HepG2 (cell line): ENCODE measurements at regions not wholly inside any gene's neighbourhood (a gene's known extent, or its start where the extent isn't known, plus 50 kb on each side); places are given as distances from the start of the nearest gene placed in this dataset.
A peak's percentile ranks its signal among the peaks of the same experiment; 100 is the strongest.

Source experiments
- ATAC-seq: fragments of 200-7000 bp; cut with Tn5 transposase; 3 replicates; pipeline ENCODE4 v1.9.1; 2020; ENCODE audit warnings: mild to moderate bottlenecking, moderate library complexity
- BruUV-seq: library from RNA; stranded (reverse); fragments of 400-500 nt; replicated peaks from 2 replicates; lab custom pipeline; 2021; lab: Mats Ljungman, UMichigan
- CTCF ChIA-PET: fragments of 300-600 bp; formaldehyde crosslinking; extraction: SDS; loops from one replicate; lab custom pipeline; 2021; ENCODE audit warnings: low total read pairs, inconsistent platforms, low intra/inter-chr PET ratio; lab: Yijun Ruan, JAX
- POLR2A ChIA-PET: fragments of 350-600 bp; sonication (Branson Sonifier 250); formaldehyde crosslinking; loops from one replicate; lab custom pipeline; 2020; ENCODE audit warnings: antibody characterized with exemption, inconsistent platforms; lab: Yijun Ruan, JAX
- DNase-seq: peaks from one replicate; pipeline ENCODE4 v3.0.0-alpha.2; 2015; ENCODE audit warnings: low spot score
- FAIRE-seq: peaks from 3 replicates; lab custom pipeline; 2011; peaks lifted over from hg19 to GRCh38; lab: Jason Lieb, UNC
- H2AFZ ChIP-seq: one replicate; pipeline ENCODE4 v1.6.1; 2011; ENCODE audit warnings: low read length, inconsistent platforms
- H3K27ac ChIP-seq: fragments of 300-600 bp; 3 replicates; pipeline ENCODE4 v1.8.0; 2011; ENCODE audit warnings: mixed run types, mild to moderate bottlenecking, mixed read lengths, low read length, inconsistent platforms; ENCODE audit not compliant: insufficient read depth; ENCODE audit errors: extremely low read length
- H3K27me3 ChIP-seq, 2 experiments: fragments of 200-600 bp in 1 of 2; 2 replicates in 1 of 2; 3 replicates in 1 of 2; pipeline versions ENCODE4 v1.6.0 to v1.8.0; 2011; ENCODE audit warnings: low read length in 2 of 2, mild to moderate bottlenecking in 2 of 2, moderate library complexity in 2 of 2, inconsistent platforms in 1 of 2; ENCODE audit not compliant: insufficient read depth in 2 of 2, control insufficient read depth in 1 of 2
- H3K36me3 ChIP-seq, 2 experiments: fragments of 200-600 bp in 1 of 2; replicated peaks in 1 of 2; 2 replicates in 1 of 2; 3 replicates in 1 of 2; pipeline versions ENCODE4 v1.5.1 to v1.8.0; 2011; ENCODE audit warnings: low read length in 2 of 2, inconsistent platforms in 1 of 2; ENCODE audit not compliant: insufficient read depth in 2 of 2, control insufficient read depth in 1 of 2
- H3K4me1 ChIP-seq: 2 replicates; pipeline ENCODE4 v1.5.1; 2012; ENCODE audit warnings: low read length, inconsistent platforms; ENCODE audit not compliant: insufficient read depth
- H3K4me2 ChIP-seq: 2 replicates; pipeline ENCODE4 v1.6.0; 2011; ENCODE audit warnings: low read depth, low read length, inconsistent platforms
- H3K4me3 ChIP-seq, 3 experiments: fragments of 200-600 bp in 1 of 3; sonication (generic), shearing (Covaris generic) in 1 of 3; replicated peaks in 1 of 3; 2 replicates each; pipeline ENCODE4 v1.5.1; 2011 to 2016; ENCODE audit warnings: low read length in 3 of 3, inconsistent platforms in 2 of 3, low read depth in 2 of 3, mild to moderate bottlenecking in 2 of 3, control low read depth in 1 of 3, mixed read lengths in 1 of 3; ENCODE audit not compliant: insufficient read depth in 1 of 3
- H3K79me2 ChIP-seq: one replicate; pipeline ENCODE4 v1.6.1; 2011; ENCODE audit warnings: low read length, inconsistent platforms; ENCODE audit not compliant: insufficient read depth
- H3K9ac ChIP-seq: 2 replicates; pipeline ENCODE4 v1.6.0; 2011; ENCODE audit warnings: mild to moderate bottlenecking, low read depth, low read length, inconsistent platforms; ENCODE audit not compliant: insufficient read depth
- H3K9me3 ChIP-seq: 2 replicates; pipeline ENCODE4 v1.5.1; 2012; ENCODE audit warnings: mild to moderate bottlenecking, low read length
- H4K20me1 ChIP-seq: 2 replicates; pipeline ENCODE4 v1.6.0; 2011; ENCODE audit warnings: inconsistent platforms, mild to moderate bottlenecking, low read length, moderate library complexity; ENCODE audit not compliant: insufficient read depth
- CEBPB ChIP-seq: IDR thresholded peaks from 2 replicates; pipeline ENCODE4 v1.6.1; 2011; ENCODE audit warnings: low read depth, low read length, improper control_type of control experiment, borderline replicate concordance
- KMT2A ChIP-seq: sonication (generic); formaldehyde crosslinking; IDR thresholded peaks from 2 replicates; pipeline ENCODE4 v1.4.0; 2020; ENCODE audit warnings: missing genetic modification reagents
- PHF20 ChIP-seq: sonication (generic); formaldehyde crosslinking; IDR thresholded peaks from 2 replicates; pipeline ENCODE4 v1.5.0; 2020; ENCODE audit warnings: mild to moderate bottlenecking, missing genetic modification reagents
- POLR2AphosphoS2 ChIP-seq: IDR thresholded peaks from 2 replicates; pipeline ENCODE4 v1.6.1; 2011; ENCODE audit warnings: low read depth, low read length, improper control_type of control experiment
- TOPORS ChIP-seq: sonication (generic); formaldehyde crosslinking; IDR thresholded peaks from 2 replicates; pipeline ENCODE4 v1.8.0; 2023; ENCODE audit warnings: mild to moderate bottlenecking, missing genetic modification reagents
- ZMYM3 ChIP-seq: sonication (generic); formaldehyde crosslinking; IDR thresholded peaks from 2 replicates; pipeline ENCODE4 v1.5.1; 2020; ENCODE audit warnings: mild to moderate bottlenecking, missing genetic modification reagents
- ZNF253 ChIP-seq: sonication (generic); formaldehyde crosslinking; IDR thresholded peaks from 2 replicates; pipeline ENCODE4 v1.8.0; 2022; ENCODE audit warnings: mild to moderate bottlenecking, missing genetic modification reagents, borderline replicate concordance
- ZNF460 ChIP-seq: sonication (generic); formaldehyde crosslinking; IDR thresholded peaks from 2 replicates; pipeline ENCODE4 v1.5.1; 2020; ENCODE audit warnings: missing genetic modification reagents, mild to moderate bottlenecking, borderline replicate concordance
- WGBS: methylation state at CpG from one replicate; pipeline ENCODE4 v1.1.6; 2017; ENCODE audit warnings: low lambda C conversion rate; 5-methylcytosine and 5-hydroxymethylcytosine counted together
- in situ Hi-C: cut with HindIII; loops from 2 replicates; pipeline ENCODE4 v1.10.0; 2017; ENCODE audit warnings: low pct_unique_long_range_greater_than_20kb; ENCODE audit not compliant: extremely low pct_ligation_motif_present
- intact Hi-C: fragments of 100-400 bp; cut with micrococcal nuclease; formaldehyde crosslinking; loops from one replicate; pipeline ENCODE4 v1.10.0; 2022; ENCODE audit not compliant: unreplicated experiment
- TF ChIP-seq, protein P1 (sequence below): sonication (generic); formaldehyde crosslinking; IDR thresholded peaks from 2 replicates; pipeline ENCODE4 v1.9.0; 2021; ENCODE audit warnings: missing genetic modification reagents, mild to moderate bottlenecking, borderline replicate concordance
- TF ChIP-seq, protein P2 (sequence below): sonication (generic); formaldehyde crosslinking; conservative IDR thresholded peaks from 2 replicates; pipeline ENCODE4 v1.8.1; 2023; ENCODE audit warnings: missing genetic modification reagents

DNA sequence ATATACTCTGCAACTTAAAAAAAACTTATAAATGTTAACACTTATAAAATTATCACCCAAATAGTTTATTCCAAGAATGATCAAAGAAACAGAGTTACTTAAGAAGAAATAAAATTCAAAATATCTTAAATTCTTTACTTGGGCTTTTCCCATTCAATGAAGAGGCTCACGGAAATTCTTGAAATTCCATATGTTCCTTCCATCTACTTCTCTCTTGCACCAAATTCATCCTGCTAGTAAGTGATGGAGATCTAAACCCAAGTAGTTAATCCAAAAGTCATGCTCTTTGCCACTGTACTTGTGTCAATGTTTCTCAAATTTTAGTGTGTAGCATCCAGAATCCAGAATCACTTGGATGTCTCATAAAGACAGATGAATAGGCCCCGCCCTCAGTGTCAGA is 465.9 kb downstream of the TXNL1 start (continued):
- TF ChIP-seq ZMYM3 (CRISPR knock-in tag) (no peak), TOPORS (no peak), POLR2AphosphoS2 (no peak), KMT2A (CRISPR knock-in tag) (no peak), ZNF460 (CRISPR knock-in tag) (no peak), ZNF253 (CRISPR knock-in tag) (no peak)
- TF ChIP-seq, protein P1, sequence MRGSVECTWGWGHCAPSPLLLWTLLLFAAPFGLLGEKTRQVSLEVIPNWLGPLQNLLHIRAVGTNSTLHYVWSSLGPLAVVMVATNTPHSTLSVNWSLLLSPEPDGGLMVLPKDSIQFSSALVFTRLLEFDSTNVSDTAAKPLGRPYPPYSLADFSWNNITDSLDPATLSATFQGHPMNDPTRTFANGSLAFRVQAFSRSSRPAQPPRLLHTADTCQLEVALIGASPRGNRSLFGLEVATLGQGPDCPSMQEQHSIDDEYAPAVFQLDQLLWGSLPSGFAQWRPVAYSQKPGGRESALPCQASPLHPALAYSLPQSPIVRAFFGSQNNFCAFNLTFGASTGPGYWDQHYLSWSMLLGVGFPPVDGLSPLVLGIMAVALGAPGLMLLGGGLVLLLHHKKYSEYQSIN (CRISPR knock-in tag) = no peak
- TF ChIP-seq, protein P2, sequence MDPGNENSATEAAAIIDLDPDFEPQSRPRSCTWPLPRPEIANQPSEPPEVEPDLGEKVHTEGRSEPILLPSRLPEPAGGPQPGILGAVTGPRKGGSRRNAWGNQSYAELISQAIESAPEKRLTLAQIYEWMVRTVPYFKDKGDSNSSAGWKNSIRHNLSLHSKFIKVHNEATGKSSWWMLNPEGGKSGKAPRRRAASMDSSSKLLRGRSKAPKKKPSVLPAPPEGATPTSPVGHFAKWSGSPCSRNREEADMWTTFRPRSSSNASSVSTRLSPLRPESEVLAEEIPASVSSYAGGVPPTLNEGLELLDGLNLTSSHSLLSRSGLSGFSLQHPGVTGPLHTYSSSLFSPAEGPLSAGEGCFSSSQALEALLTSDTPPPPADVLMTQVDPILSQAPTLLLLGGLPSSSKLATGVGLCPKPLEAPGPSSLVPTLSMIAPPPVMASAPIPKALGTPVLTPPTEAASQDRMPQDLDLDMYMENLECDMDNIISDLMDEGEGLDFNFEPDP = no peak

DNA sequence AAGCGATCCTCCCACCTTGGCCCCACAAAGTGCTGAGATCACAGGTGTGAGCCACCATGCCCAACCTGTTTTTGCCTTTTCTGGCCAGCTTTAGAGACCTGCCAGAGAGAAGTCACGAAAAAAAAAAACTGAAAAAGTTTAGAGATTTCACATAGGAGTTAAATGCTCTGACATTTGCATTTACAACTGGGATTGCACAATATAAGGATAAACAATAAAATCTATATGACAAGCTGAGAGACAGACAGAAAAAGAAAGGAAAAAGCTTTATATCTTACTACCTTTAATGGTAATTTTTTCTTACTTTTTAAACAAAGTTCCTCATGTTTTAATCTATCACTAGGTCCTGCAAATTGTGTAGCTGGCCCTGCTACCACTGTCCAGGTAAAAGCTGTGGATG is 466.5 kb downstream of the TXNL1 start:
- H3K4me2 ChIP-seq = no peak overlapping the region
- H3K27ac ChIP-seq = no peak overlapping the region
- no peak overlapping the region for H3K9ac ChIP-seq
- H4K20me1 ChIP-seq = no peaks in the 10 kb centered on the region
- H3K79me2 ChIP-seq = no peaks in the 10 kb centered on the region
- no peak for DNase-seq
- 0% methylated on average over 2 of the region's 2 CpGs for WGBS
- H3K4me3 ChIP-seq = no peak overlapping the region
- BruUV-seq = no TSS peak
- H3K36me3 ChIP-seq = no peaks in the 10 kb centered on the region
- H3K9me3 ChIP-seq = peaks cover 75% of the 10 kb centered on the region
- TF ChIP-seq PHF20 (CRISPR knock-in tag) = no peak
- 0 out of 2 replicates have a peak, but pooled peaks have one; percentile 35 for TF ChIP-seq CEBPB
- H2AFZ ChIP-seq = no peak overlapping the region
- intact Hi-C loops (no loop called here), in situ Hi-C loops (no loop called here)
- H3K4me1 ChIP-seq = no peaks in the 10 kb centered on the region
- ChIA-PET POLR2A (no interaction called here), CTCF (no interaction called here)
- ATAC-seq = no peak
- no peak for FAIRE-seq
- H3K27me3 ChIP-seq = no peaks in the 10 kb centered on the region
